NCI-H774 (cell line): ENCODE measurements at regions not wholly inside any gene's neighbourhood (a gene's known extent, or its start where the extent isn't known, plus 50 kb on each side); places are given as distances from the start of the nearest gene placed in this dataset.

ENCODE experiments used
- DNase-seq: peaks from one replicate; lab custom pipeline; 2025; lab: John Stamatoyannopoulos, UW

GRCh38 chr5:28164568-28164967, 1126.2 kb upstream of the CDH9 start:
- no peak for DNase-seq

GRCh38 chr5:28156981-28157380, 1118.6 kb upstream of the CDH9 start:
- DNase-seq: no peak

GRCh38 chr5:28143519-28143918, 1105.1 kb upstream of the CDH9 start:
- DNase-seq: no peak

- no peak for DNase-seq
Measured at GRCh38 chr5:28132151-28132550, 1093.8 kb upstream of the CDH9 start.

- DNase-seq: no peak
Measured at GRCh38 chr5:28117691-28118090, 1079.3 kb upstream of the CDH9 start.

GRCh38 chr5:28117273-28117672, 1078.9 kb upstream of the CDH9 start:
- no peak for DNase-seq

GRCh38 chr5:28110781-28111180, 1072.4 kb upstream of the CDH9 start:
- DNase-seq: no peak

- no peak for DNase-seq
Measured at GRCh38 chr5:28104080-28104479, 1065.7 kb upstream of the CDH9 start.

GRCh38 chr5:28084069-28084468, 1045.7 kb upstream of the CDH9 start:
- no peak for DNase-seq

- no peak for DNase-seq
Measured at GRCh38 chr5:28082610-28083009, 1044.2 kb upstream of the CDH9 start.

GRCh38 chr5:28077291-28078240, 1039.2 kb upstream of the CDH9 start:
- DNase-seq: no peak

- no peak for DNase-seq
Measured at GRCh38 chr5:28066856-28067255, 1028.5 kb upstream of the CDH9 start.

- DNase-seq: no peak
Measured at GRCh38 chr5:28065656-28066055, 1027.3 kb upstream of the CDH9 start.

GRCh38 chr5:28046596-28046995, 1008.2 kb upstream of the CDH9 start:
- DNase-seq: no peak

- no peak for DNase-seq
Measured at GRCh38 chr5:28027851-28028250, 989.5 kb upstream of the CDH9 start.

GRCh38 chr5:28017178-28017577, 978.8 kb upstream of the CDH9 start:
- DNase-seq: no peak

- DNase-seq: no peak
Measured at GRCh38 chr5:28014779-28015178, 976.4 kb upstream of the CDH9 start.

- no peak for DNase-seq
Measured at GRCh38 chr5:28012538-28012937, 974.2 kb upstream of the CDH9 start.

- no peak for DNase-seq
Measured at GRCh38 chr5:28009576-28009975, 971.2 kb upstream of the CDH9 start.

- DNase-seq: no peak
Measured at GRCh38 chr5:27996665-27997064, 958.3 kb upstream of the CDH9 start.

GRCh38 chr5:27995867-27996266, 957.5 kb upstream of the CDH9 start:
- no peak for DNase-seq

- DNase-seq: no peak
Measured at GRCh38 chr5:27978322-27978721, 939.9 kb upstream of the CDH9 start.

- no peak for DNase-seq
Measured at GRCh38 chr5:27969157-27969556, 930.8 kb upstream of the CDH9 start.
